Ishikawa (cell line): ENCODE measurements at regions not wholly inside any gene's neighbourhood (a gene's known extent, or its start where the extent isn't known, plus 50 kb on each side); places are given as distances from the start of the nearest gene placed in this dataset.

ENCODE experiments used
- EGR1 ChIP-seq: IDR thresholded peaks from 2 replicates; pipeline ENCODE4 v1.6.1; 2012
- EP300 ChIP-seq: IDR thresholded peaks from 2 replicates; pipeline ENCODE4 v1.6.1; 2012; ENCODE audit warnings: borderline replicate concordance
- RAD21 ChIP-seq: IDR thresholded peaks from 2 replicates; pipeline ENCODE4 v1.6.1; 2012; ENCODE audit warnings: low read depth
- TAF1 ChIP-seq: IDR thresholded peaks from 2 replicates; pipeline ENCODE4 v1.6.1; 2012; ENCODE audit warnings: low read depth, mild to moderate bottlenecking
- TEAD4 ChIP-seq: IDR thresholded peaks from 2 replicates; pipeline ENCODE4 v1.6.1; 2012
- YY1 ChIP-seq: IDR thresholded peaks from 2 replicates; pipeline ENCODE4 v1.6.1; 2012; ENCODE audit warnings: low read depth

DNA sequence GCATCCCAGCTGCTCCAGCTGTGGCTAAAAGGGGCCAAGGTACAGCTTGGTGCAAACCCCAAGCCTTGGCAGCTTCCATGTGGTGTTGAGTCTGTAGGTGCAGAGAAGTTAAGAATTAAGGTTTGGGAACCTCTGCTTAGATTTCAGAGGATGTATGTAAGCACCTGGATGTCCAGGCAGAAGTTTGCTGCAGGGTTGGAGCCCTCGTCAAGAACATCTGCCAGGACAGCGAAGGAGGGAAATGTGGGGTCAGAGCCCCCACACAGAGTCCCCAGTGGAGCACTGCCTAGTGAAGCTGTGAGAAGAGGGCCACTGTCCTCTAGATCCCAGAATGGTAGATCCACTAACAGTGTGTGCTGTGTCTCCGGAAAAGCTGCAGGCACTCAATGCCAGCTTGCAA is 236.2 kb upstream of the ADRA1B start:
- no peak for TF ChIP-seq RAD21
- TF ChIP-seq YY1 = no peak
- no peak for TF ChIP-seq EP300
- no peak for TF ChIP-seq TEAD4
- TF ChIP-seq TAF1 = no peak
- TF ChIP-seq EGR1 = no peak
